NCI-H526 (cell line): ENCODE measurements at regions not wholly inside any gene's neighbourhood (a gene's known extent, or its start where the extent isn't known, plus 50 kb on each side); places are given as distances from the start of the nearest gene placed in this dataset.
A peak's percentile ranks its signal among the peaks of the same experiment; 100 is the strongest.
"Not testable (repeated sequence)": the region's sequence is repeated elsewhere in the genome, so short reads cannot be mapped to it uniquely, and the experiment has no call there.

ENCODE experiments used
- DNase-seq, 2 experiments: peaks; one replicate each; lab custom pipeline; 2025; lab: John Stamatoyannopoulos, UW

GRCh38 chr9:761793-762560, 79.5 kb upstream of the DMRT1 start:
- no peak for DNase-seq

DNA sequence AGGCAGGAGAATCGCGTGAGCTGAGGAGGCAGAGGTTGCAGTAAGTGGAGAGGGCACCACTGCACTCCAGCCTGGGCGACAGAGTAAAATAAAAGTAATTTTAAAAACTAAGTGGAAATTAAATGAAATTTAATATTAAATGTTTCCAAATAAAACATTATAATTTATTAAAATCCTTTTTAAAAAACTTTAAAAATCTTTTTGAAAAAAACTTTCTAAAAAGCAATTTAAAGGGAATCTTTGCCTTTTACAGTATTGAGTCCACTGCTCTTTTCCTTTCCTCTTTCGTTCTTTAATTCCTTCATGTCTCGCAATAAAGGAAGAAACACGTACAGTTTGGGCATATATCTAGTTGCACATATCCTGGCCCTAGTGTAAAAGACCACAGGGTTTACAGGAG, 77.8 kb upstream of the DMRT1 start:
- DNase-seq, result no peak

- DNase-seq, result peak; percentile 63 to 88
These were observed 77.4 kb upstream of the DMRT1 start for GRCh38 chr9:764105-764524.

- no peak for DNase-seq
These were observed 76.5 kb upstream of the DMRT1 start for GRCh38 chr9:764986-765385.

GRCh38 chr9:767061-767561, 74.4 kb upstream of the DMRT1 start:
- DNase-seq, result not testable (repeated sequence)

GRCh38 chr9:776086-776485, 65.4 kb upstream of the DMRT1 start:
- DNase-seq, result no peak

GRCh38 chr9:777978-778377, 63.5 kb upstream of the DMRT1 start:
- no peak for DNase-seq

GRCh38 chr9:784202-784601, 57.3 kb upstream of the DMRT1 start:
- no peak for DNase-seq

- DNase-seq, result no peak
These were observed 56.6 kb upstream of the DMRT1 start for GRCh38 chr9:784916-785315.

DNA sequence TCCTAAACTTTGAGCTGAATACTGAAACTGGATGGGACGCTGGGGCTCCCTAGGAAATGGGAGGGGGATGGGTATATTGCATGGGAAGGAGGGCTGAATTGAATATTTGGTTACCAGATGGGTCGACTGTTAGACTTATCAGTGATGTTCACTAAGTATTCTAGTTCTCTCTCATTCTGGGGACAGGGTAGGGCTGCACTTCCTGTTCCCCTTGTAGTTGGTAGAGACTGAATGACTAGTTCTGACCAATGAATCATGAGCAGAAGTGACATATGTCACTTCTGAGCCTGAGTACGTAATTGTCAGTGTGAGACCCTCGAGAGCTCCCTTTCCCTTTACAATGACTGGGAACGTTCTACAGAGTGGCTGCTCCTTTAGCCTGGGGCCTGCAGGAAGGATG, 55.5 kb upstream of the DMRT1 start:
- no peak for DNase-seq

GRCh38 chr9:786405-786804, 55.1 kb upstream of the DMRT1 start:
- no peak for DNase-seq

DNA sequence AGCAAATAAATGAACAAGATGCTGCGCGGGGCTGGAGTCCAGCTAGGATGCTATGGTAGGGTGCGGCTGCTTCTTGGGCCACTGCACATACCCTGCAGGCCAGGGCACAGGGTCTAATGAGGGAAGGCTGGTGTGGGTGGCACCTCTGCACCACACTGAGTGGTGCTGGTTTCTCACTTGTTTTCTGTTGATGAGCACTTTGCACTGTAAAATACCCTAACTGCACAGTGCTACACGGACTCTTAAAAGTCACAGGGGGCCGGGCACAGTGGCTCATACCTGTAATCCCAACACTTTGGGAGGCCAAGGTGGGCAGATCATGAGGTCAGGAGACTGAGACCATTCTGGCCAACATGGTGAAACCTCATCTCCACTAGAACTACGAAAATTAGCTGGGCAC, 52.7 kb upstream of the DMRT1 start:
- DNase-seq, result no peak
